GM12891 (cell line): ENCODE measurements at regions not wholly inside any gene's neighbourhood (a gene's known extent, or its start where the extent isn't known, plus 50 kb on each side); places are given as distances from the start of the nearest gene placed in this dataset.

Experiments used
- DNase-seq: peaks from one replicate; pipeline ENCODE4 v3.0.0; 2011; ENCODE audit warnings: low spot score; ENCODE audit not compliant: insufficient read length
- FAIRE-seq: peaks from 2 replicates; lab custom pipeline; 2011; peaks lifted over from hg19 to GRCh38; lab: Jason Lieb, UNC
- PAX5 ChIP-seq: IDR thresholded peaks from 2 replicates; pipeline ENCODE4 v1.6.1; 2011; ENCODE audit warnings: low read length, moderate library complexity, mild to moderate bottlenecking; ENCODE audit not compliant: insufficient read depth, severe bottlenecking
- POLR2A ChIP-seq: IDR thresholded peaks from 2 replicates; pipeline ENCODE4 v1.6.1; 2011; ENCODE audit warnings: low read depth, low read length, control low read depth
- POLR2AphosphoS5 ChIP-seq: IDR thresholded peaks from 2 replicates; pipeline ENCODE4 v1.6.1; 2011; ENCODE audit warnings: low read depth, low read length, control low read depth
- POU2F2 ChIP-seq: IDR thresholded peaks from 2 replicates; pipeline ENCODE4 v1.6.1; 2011; ENCODE audit warnings: low read depth, mild to moderate bottlenecking, control low read depth, low read length, moderate library complexity
- SPI1 ChIP-seq: IDR thresholded peaks from 2 replicates; pipeline ENCODE4 v1.6.1; 2011; ENCODE audit warnings: low read depth, low read length, control low read depth
- TAF1 ChIP-seq: IDR thresholded peaks from 2 replicates; pipeline ENCODE4 v1.6.1; 2011; ENCODE audit warnings: low read depth, low read length, control low read depth

- no peak for DNase-seq
- no peak for TF ChIP-seq POU2F2
- no peak for TF ChIP-seq TAF1
- no peak for TF ChIP-seq PAX5
- no peak for TF ChIP-seq SPI1
- no peak for TF ChIP-seq POLR2AphosphoS5
- TF ChIP-seq POLR2A: no peak
- no peak for FAIRE-seq
These were observed 492.3 kb upstream of the ZEB2 start for GRCh38 chr2:145012214-145012670.

- DNase-seq (no peak), FAIRE-seq (no peak)
- no peak for TF ChIP-seq SPI1
- TF ChIP-seq POU2F2: no peak
- TF ChIP-seq POLR2AphosphoS5: no peak
- no peak for TF ChIP-seq TAF1
- no peak for TF ChIP-seq PAX5
- TF ChIP-seq POLR2A: no peak
These were observed 490.7 kb upstream of the ZEB2 start for GRCh38 chr2:145010635-145011034.

- DNase-seq (no peak), FAIRE-seq (no peak)
- TF ChIP-seq POLR2AphosphoS5 (no peak), PAX5 (no peak), POU2F2 (no peak), POLR2A (no peak), SPI1 (no peak), TAF1 (no peak)
These were observed 488.0 kb upstream of the ZEB2 start for GRCh38 chr2:145007960-145008263.

GRCh38 chr2:145007093-145007959 is 487.4 kb upstream of the ZEB2 start:
- FAIRE-seq (no peak), DNase-seq (no peak)
- TF ChIP-seq POLR2A: no peak
- TF ChIP-seq POLR2AphosphoS5: no peak
- no peak for TF ChIP-seq TAF1
- TF ChIP-seq PAX5: no peak
- TF ChIP-seq SPI1: no peak
- no peak for TF ChIP-seq POU2F2

GRCh38 chr2:145002624-145003023 is 482.7 kb upstream of the ZEB2 start:
- TF ChIP-seq SPI1 (no peak), POLR2A (no peak), POLR2AphosphoS5 (no peak), PAX5 (no peak), POU2F2 (no peak), TAF1 (no peak)
- FAIRE-seq (no peak), DNase-seq (no peak)

- FAIRE-seq (no peak), DNase-seq (no peak)
- TF ChIP-seq SPI1 (no peak), POLR2A (no peak), PAX5 (no peak), POU2F2 (no peak), POLR2AphosphoS5 (no peak), TAF1 (no peak)
These were observed 480.5 kb upstream of the ZEB2 start for GRCh38 chr2:145000376-145000775.

GRCh38 chr2:144999936-145000335 is 480.0 kb upstream of the ZEB2 start:
- DNase-seq (no peak), FAIRE-seq (no peak)
- TF ChIP-seq POLR2A: no peak
- TF ChIP-seq PAX5: no peak
- TF ChIP-seq SPI1: no peak
- no peak for TF ChIP-seq POLR2AphosphoS5
- no peak for TF ChIP-seq POU2F2

GRCh38 chr2:144999071-144999875 is 479.4 kb upstream of the ZEB2 start:
- FAIRE-seq (no peak), DNase-seq (no peak)
- no peak for TF ChIP-seq SPI1
- no peak for TF ChIP-seq POLR2AphosphoS5
- no peak for TF ChIP-seq PAX5
- no peak for TF ChIP-seq TAF1
- no peak for TF ChIP-seq POU2F2
- TF ChIP-seq POLR2A: no peak

GRCh38 chr2:144998435-144998834 is 478.5 kb upstream of the ZEB2 start:
- TF ChIP-seq POU2F2 (no peak), POLR2AphosphoS5 (no peak)
- no peak for DNase-seq
- no peak for FAIRE-seq
